ENCODE measurements at regions not wholly inside any gene's neighbourhood (a gene's known extent, or its start where the extent isn't known, plus 50 kb on each side); places are given as distances from the start of the nearest gene placed in this dataset.

- H3K9me3 ChIP-seq (ENCODE audit: control insufficient read depth, low read length), result no peaks in the 10 kb centered on the region
- H3K27me3 ChIP-seq (ENCODE audit: control insufficient read depth, insufficient read depth, low read length), result no peaks in the 10 kb centered on the region
- no peaks in the 10 kb centered on the region for H3K36me3 ChIP-seq (ENCODE audit: control insufficient read depth, insufficient read depth, low read length)
- no peaks in the 10 kb centered on the region for H3K4me1 ChIP-seq (ENCODE audit: control insufficient read depth, insufficient read depth, low read length)
- no peak overlapping the region for H3K4me3 ChIP-seq (ENCODE audit: low read length)
- no peak overlapping the region for H3K9ac ChIP-seq (ENCODE audit: low read length)
Measured at GRCh38 chr3:124097362-124098131, 105.6 kb upstream of the ROPN1 start.

GRCh38 chr3:124101643-124102042 lies 109.7 kb upstream of the ROPN1 start:
- H3K9ac ChIP-seq (ENCODE audit: low read length), result no peak overlapping the region
- no peaks in the 10 kb centered on the region for H3K4me1 ChIP-seq (ENCODE audit: control insufficient read depth, insufficient read depth, low read length)
- no peak overlapping the region for H3K4me3 ChIP-seq (ENCODE audit: low read length)
- H3K36me3 ChIP-seq (ENCODE audit: control insufficient read depth, insufficient read depth, low read length), result no peaks in the 10 kb centered on the region
- no peaks in the 10 kb centered on the region for H3K9me3 ChIP-seq (ENCODE audit: control insufficient read depth, low read length)
- no peaks in the 10 kb centered on the region for H3K27me3 ChIP-seq (ENCODE audit: control insufficient read depth, insufficient read depth, low read length)

GRCh38 chr3:124107104-124107890 lies 115.4 kb upstream of the ROPN1 start:
- no peak overlapping the region for H3K4me3 ChIP-seq (ENCODE audit: low read length)
- H3K36me3 ChIP-seq (ENCODE audit: control insufficient read depth, insufficient read depth, low read length), result no peaks in the 10 kb centered on the region
- no peaks in the 10 kb centered on the region for H3K27me3 ChIP-seq (ENCODE audit: control insufficient read depth, insufficient read depth, low read length)
- no peaks in the 10 kb centered on the region for H3K4me1 ChIP-seq (ENCODE audit: control insufficient read depth, insufficient read depth, low read length)
- H3K9ac ChIP-seq (ENCODE audit: low read length), result no peak overlapping the region
- H3K9me3 ChIP-seq (ENCODE audit: control insufficient read depth, low read length), result no peaks in the 10 kb centered on the region

GRCh38 chr3:124108446-124108845 lies 116.5 kb upstream of the ROPN1 start:
- no peaks in the 10 kb centered on the region for H3K36me3 ChIP-seq (ENCODE audit: control insufficient read depth, insufficient read depth, low read length)
- H3K9me3 ChIP-seq (ENCODE audit: control insufficient read depth, low read length), result no peaks in the 10 kb centered on the region
- H3K27me3 ChIP-seq (ENCODE audit: control insufficient read depth, insufficient read depth, low read length), result no peaks in the 10 kb centered on the region
- H3K4me1 ChIP-seq (ENCODE audit: control insufficient read depth, insufficient read depth, low read length), result no peaks in the 10 kb centered on the region
- no peak overlapping the region for H3K4me3 ChIP-seq (ENCODE audit: low read length)
- no peak overlapping the region for H3K9ac ChIP-seq (ENCODE audit: low read length)

- no peak overlapping the region for H3K4me3 ChIP-seq (ENCODE audit: low read length)
- no peaks in the 10 kb centered on the region for H3K9me3 ChIP-seq (ENCODE audit: control insufficient read depth, low read length)
- no peak overlapping the region for H3K9ac ChIP-seq (ENCODE audit: low read length)
- H3K36me3 ChIP-seq (ENCODE audit: control insufficient read depth, insufficient read depth, low read length), result no peaks in the 10 kb centered on the region
- H3K27me3 ChIP-seq (ENCODE audit: control insufficient read depth, insufficient read depth, low read length), result no peaks in the 10 kb centered on the region
- H3K4me1 ChIP-seq (ENCODE audit: control insufficient read depth, insufficient read depth, low read length), result no peaks in the 10 kb centered on the region
Measured at GRCh38 chr3:124113485-124113884, 121.6 kb upstream of the ROPN1 start.

- H3K4me3 ChIP-seq (ENCODE audit: low read length), result no peak overlapping the region
- no peaks in the 10 kb centered on the region for H3K4me1 ChIP-seq (ENCODE audit: control insufficient read depth, insufficient read depth, low read length)
- no peaks in the 10 kb centered on the region for H3K36me3 ChIP-seq (ENCODE audit: control insufficient read depth, insufficient read depth, low read length)
- no peaks in the 10 kb centered on the region for H3K9me3 ChIP-seq (ENCODE audit: control insufficient read depth, low read length)
- no peaks in the 10 kb centered on the region for H3K27me3 ChIP-seq (ENCODE audit: control insufficient read depth, insufficient read depth, low read length)
- no peak overlapping the region for H3K9ac ChIP-seq (ENCODE audit: low read length)
Measured at GRCh38 chr3:124115279-124115678, 123.4 kb upstream of the ROPN1 start.

- no peaks in the 10 kb centered on the region for H3K4me1 ChIP-seq (ENCODE audit: control insufficient read depth, insufficient read depth, low read length)
- H3K9ac ChIP-seq (ENCODE audit: low read length), result no peak overlapping the region
- no peaks in the 10 kb centered on the region for H3K9me3 ChIP-seq (ENCODE audit: control insufficient read depth, low read length)
- H3K27me3 ChIP-seq (ENCODE audit: control insufficient read depth, insufficient read depth, low read length), result no peaks in the 10 kb centered on the region
- no peaks in the 10 kb centered on the region for H3K36me3 ChIP-seq (ENCODE audit: control insufficient read depth, insufficient read depth, low read length)
- no peak overlapping the region for H3K4me3 ChIP-seq (ENCODE audit: low read length)
Measured at GRCh38 chr3:124115956-124116355, 124.0 kb upstream of the ROPN1 start.

GRCh38 chr3:124116906-124117305 lies 125.0 kb upstream of the ROPN1 start:
- Histone ChIP-seq H3K9me3 (ENCODE audit: control insufficient read depth, low read length) (no peaks in the 10 kb centered on the region), H3K4me1 (ENCODE audit: control insufficient read depth, insufficient read depth, low read length) (no peaks in the 10 kb centered on the region), H3K36me3 (ENCODE audit: control insufficient read depth, insufficient read depth, low read length) (no peaks in the 10 kb centered on the region), H3K9ac (ENCODE audit: low read length) (no peak overlapping the region), H3K4me3 (ENCODE audit: low read length) (no peak overlapping the region), H3K27me3 (ENCODE audit: control insufficient read depth, insufficient read depth, low read length) (no peaks in the 10 kb centered on the region)

- Histone ChIP-seq H3K4me3 (ENCODE audit: low read length) (no peak overlapping the region), H3K9ac (ENCODE audit: low read length) (no peak overlapping the region), H3K36me3 (ENCODE audit: control insufficient read depth, insufficient read depth, low read length) (no peaks in the 10 kb centered on the region), H3K4me1 (ENCODE audit: control insufficient read depth, insufficient read depth, low read length) (no peaks in the 10 kb centered on the region), H3K27me3 (ENCODE audit: control insufficient read depth, insufficient read depth, low read length) (no peaks in the 10 kb centered on the region), H3K9me3 (ENCODE audit: control insufficient read depth, low read length) (no peaks in the 10 kb centered on the region)
Measured at GRCh38 chr3:124117486-124117885, 125.6 kb upstream of the ROPN1 start.

- no peaks in the 10 kb centered on the region for H3K27me3 ChIP-seq (ENCODE audit: control insufficient read depth, insufficient read depth, low read length)
- no peaks in the 10 kb centered on the region for H3K9me3 ChIP-seq (ENCODE audit: control insufficient read depth, low read length)
- H3K4me3 ChIP-seq (ENCODE audit: low read length), result no peak overlapping the region
- H3K36me3 ChIP-seq (ENCODE audit: control insufficient read depth, insufficient read depth, low read length), result no peaks in the 10 kb centered on the region
- no peaks in the 10 kb centered on the region for H3K4me1 ChIP-seq (ENCODE audit: control insufficient read depth, insufficient read depth, low read length)
- no peak overlapping the region for H3K9ac ChIP-seq (ENCODE audit: low read length)
Measured at GRCh38 chr3:124118397-124118796, 126.5 kb upstream of the ROPN1 start.

- Histone ChIP-seq H3K27me3 (ENCODE audit: control insufficient read depth, insufficient read depth, low read length) (no peaks in the 10 kb centered on the region), H3K36me3 (ENCODE audit: control insufficient read depth, insufficient read depth, low read length) (no peaks in the 10 kb centered on the region)
Measured at GRCh38 chr3:124119056-124119716, 127.3 kb upstream of the ROPN1 start.

More at GRCh38 chr3:124119056-124119716, 127.3 kb upstream of the ROPN1 start:
- H3K4me1 ChIP-seq (ENCODE audit: control insufficient read depth, insufficient read depth, low read length), result no peaks in the 10 kb centered on the region
- no peak overlapping the region for H3K4me3 ChIP-seq (ENCODE audit: low read length)
- no peaks in the 10 kb centered on the region for H3K9me3 ChIP-seq (ENCODE audit: control insufficient read depth, low read length)
- H3K9ac ChIP-seq (ENCODE audit: low read length), result no peak overlapping the region

All from mucosa of stomach (tissue), 1 donor.